ENCODE measurements at regions not wholly inside any gene's neighbourhood (a gene's known extent, or its start where the extent isn't known, plus 50 kb on each side); places are given as distances from the start of the nearest gene placed in this dataset.

DNA sequence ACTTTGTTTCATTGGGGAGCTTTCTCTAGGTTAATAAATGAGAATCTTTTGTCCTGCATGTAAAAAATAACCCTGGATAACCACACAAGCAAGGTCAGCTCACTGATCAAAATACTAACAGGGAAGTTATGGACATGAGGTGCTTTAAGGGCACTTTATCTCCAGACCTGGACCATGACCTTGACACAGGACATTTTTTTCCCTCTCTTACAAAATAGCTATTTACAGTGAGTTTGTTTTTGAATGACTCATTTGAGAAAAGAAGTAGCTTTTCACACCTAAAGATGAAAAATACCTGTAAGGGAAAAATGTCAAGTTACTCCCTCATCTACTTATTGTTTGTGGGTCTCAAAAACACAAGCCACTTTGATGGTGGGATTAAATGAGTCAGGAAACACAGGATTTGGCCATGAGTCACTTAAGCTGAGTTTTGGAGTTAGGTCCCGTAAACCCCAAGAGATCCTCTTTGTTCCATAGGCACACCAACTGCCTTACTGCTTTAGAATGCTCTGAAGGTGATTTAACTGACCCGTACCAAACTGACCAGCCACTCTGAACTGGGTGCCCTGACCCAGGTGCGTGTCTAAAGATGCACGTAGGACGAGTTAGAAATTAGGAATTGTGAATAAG lies 479.3 kb upstream of the NXPH2 start:
- FAIRE-seq (no peak), DNase-seq (ENCODE audit: low read depth, low spot score) (no peak)
- no peak overlapping the region for H2AFZ ChIP-seq (ENCODE audit: low read depth, low read length)
- dilution Hi-C loops (cut with MboI; ENCODE audit: extremely low pct_ligation_motif_present, low sequenced_read_pairs) (no loop called here), intact Hi-C loops (cut with micrococcal nuclease) (no loop called here)
- BruUV-seq (replicated peaks): no TSS peak
- no peaks in the 10 kb centered on the region for H4K20me1 ChIP-seq (replicated peaks; ENCODE audit: control insufficient read depth, extremely low read depth, insufficient read depth, low read length)
- no peaks in the 10 kb centered on the region for H3K36me3 ChIP-seq (ENCODE audit: control insufficient read depth in 2 of 2, extremely low read depth in 1 of 2, insufficient read depth in 2 of 2, low read length in 2 of 2)
- no peaks in the 10 kb centered on the region for H3K9me1 ChIP-seq (replicated peaks; ENCODE audit: control insufficient read depth, extremely low read depth, insufficient read depth, low read length)
- TF ChIP-seq GATA2 (IDR thresholded peaks at IDR 0.05; ENCODE audit: insufficient read depth, insufficient read length, low read depth, low read length): no peak
- no peak for TF ChIP-seq POLR2A (IDR thresholded peaks at IDR 0.05; ENCODE audit: low read depth, low read length)
- TF ChIP-seq FOS (IDR thresholded peaks at IDR 0.05; ENCODE audit: borderline replicate concordance, insufficient read depth, low read length): no peak
- no peak for TF ChIP-seq JUN (IDR thresholded peaks at IDR 0.05; ENCODE audit: borderline replicate concordance, insufficient read depth, insufficient read length, low read depth)
- TF ChIP-seq EZH2 (IDR thresholded peaks at IDR 0.05; ENCODE audit: borderline replicate concordance, low read depth, low read length, severe bottlenecking): no peak
- TF ChIP-seq, protein P1, sequence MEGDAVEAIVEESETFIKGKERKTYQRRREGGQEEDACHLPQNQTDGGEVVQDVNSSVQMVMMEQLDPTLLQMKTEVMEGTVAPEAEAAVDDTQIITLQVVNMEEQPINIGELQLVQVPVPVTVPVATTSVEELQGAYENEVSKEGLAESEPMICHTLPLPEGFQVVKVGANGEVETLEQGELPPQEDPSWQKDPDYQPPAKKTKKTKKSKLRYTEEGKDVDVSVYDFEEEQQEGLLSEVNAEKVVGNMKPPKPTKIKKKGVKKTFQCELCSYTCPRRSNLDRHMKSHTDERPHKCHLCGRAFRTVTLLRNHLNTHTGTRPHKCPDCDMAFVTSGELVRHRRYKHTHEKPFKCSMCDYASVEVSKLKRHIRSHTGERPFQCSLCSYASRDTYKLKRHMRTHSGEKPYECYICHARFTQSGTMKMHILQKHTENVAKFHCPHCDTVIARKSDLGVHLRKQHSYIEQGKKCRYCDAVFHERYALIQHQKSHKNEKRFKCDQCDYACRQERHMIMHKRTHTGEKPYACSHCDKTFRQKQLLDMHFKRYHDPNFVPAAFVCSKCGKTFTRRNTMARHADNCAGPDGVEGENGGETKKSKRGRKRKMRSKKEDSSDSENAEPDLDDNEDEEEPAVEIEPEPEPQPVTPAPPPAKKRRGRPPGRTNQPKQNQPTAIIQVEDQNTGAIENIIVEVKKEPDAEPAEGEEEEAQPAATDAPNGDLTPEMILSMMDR (IDR thresholded peaks at IDR 0.05; ENCODE audit: extremely low read depth in 1 of 2, insufficient read depth in 1 of 2, low read depth in 1 of 2, low read length in 2 of 2): no peak
- TF ChIP-seq, protein P2, sequence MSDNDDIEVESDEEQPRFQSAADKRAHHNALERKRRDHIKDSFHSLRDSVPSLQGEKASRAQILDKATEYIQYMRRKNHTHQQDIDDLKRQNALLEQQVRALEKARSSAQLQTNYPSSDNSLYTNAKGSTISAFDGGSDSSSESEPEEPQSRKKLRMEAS (IDR thresholded peaks at IDR 0.05; ENCODE audit: insufficient read depth, insufficient read length): no peak
- no peak for TF ChIP-seq MYC (IDR thresholded peaks at IDR 0.05; ENCODE audit: low read depth, low read length)
- TF ChIP-seq POLR2AphosphoS5 (IDR thresholded peaks at IDR 0.05; ENCODE audit: insufficient read depth, low read depth, low read length): no peak
- ChIA-PET CTCF (no interaction called here), POLR2A (no interaction called here)
- no peak overlapping the region for H3K9ac ChIP-seq (replicated peaks; ENCODE audit: extremely low read depth, insufficient read depth, low read length)
- no peaks in the 10 kb centered on the region for H3K79me2 ChIP-seq (ENCODE audit: control insufficient read depth, insufficient read depth, low read length)
- H3K4me2 ChIP-seq (ENCODE audit: insufficient read depth, low read length): no peak overlapping the region
- no peak overlapping the region for H3K4me3 ChIP-seq (replicated peaks in 1 of 3; ENCODE audit: insufficient read depth in 1 of 3, low read depth in 1 of 3, low read length in 3 of 3)
- H3K9me3 ChIP-seq (replicated peaks; ENCODE audit: control insufficient read depth, insufficient read depth, low read length): peaks cover 2% of the 10 kb centered on the region
- H3K27me3 ChIP-seq (ENCODE audit: control insufficient read depth in 2 of 2, insufficient read depth in 2 of 2, low read length in 2 of 2): no peaks in the 10 kb centered on the region
- H3K4me1 ChIP-seq (ENCODE audit: control insufficient read depth, extremely low read depth, insufficient read depth, low read length): no peaks in the 10 kb centered on the region
- no peak overlapping the region for H3K27ac ChIP-seq (ENCODE audit: insufficient read depth, low read depth, low read length)
